ENCODE measurements at regions not wholly inside any gene's neighbourhood (a gene's known extent, or its start where the extent isn't known, plus 50 kb on each side); places are given as distances from the start of the nearest gene placed in this dataset.
"Not testable (repeated sequence)": the region's sequence is repeated elsewhere in the genome, so short reads cannot be mapped to it uniquely, and the experiment has no call there.

DNA sequence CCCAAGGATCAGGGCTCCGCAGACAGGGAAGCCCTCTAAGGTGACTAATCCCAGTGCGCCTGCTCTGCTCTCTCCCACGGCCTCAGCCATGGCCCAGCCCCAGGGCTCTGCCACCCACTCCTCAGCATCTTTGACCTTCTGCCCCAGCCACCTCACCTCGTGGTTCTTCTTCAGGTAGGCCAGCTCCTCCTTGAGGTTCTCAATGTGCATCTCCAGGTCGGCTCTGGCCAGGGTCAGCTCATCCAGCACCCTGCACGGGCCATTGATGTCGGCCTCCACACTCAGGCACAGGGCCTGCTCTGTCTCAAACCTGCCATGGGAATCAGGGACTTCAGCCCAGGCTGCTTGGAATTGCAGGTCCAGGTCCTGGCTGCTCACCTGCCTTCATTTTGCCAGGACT, 128.4 kb downstream of the TNFRSF13B start:
- DNase-seq (ENCODE audit: low read depth in 3 of 3), result not testable (repeated sequence)

DNA sequence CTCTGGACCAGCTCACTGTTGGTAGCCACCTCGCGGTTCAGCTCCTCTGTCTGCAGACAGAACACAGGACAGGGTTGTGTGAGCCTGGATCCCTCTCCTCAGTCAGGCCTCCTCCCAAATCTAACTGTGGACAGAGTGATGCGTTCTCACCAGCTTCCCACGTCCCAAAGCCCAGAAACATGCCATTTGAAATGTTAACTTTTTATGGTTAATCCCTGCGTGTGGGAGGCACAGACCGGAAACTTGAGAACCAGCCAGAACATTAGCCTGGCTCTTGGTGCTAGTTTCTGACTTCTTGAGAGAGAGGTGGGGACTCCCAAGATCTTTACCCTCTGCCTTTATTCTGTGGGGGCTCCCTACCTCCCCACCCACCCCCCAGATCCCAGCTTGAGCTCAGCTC, 129.6 kb downstream of the TNFRSF13B start:
- not testable (repeated sequence) for DNase-seq (ENCODE audit: low read depth in 3 of 3)

DNA sequence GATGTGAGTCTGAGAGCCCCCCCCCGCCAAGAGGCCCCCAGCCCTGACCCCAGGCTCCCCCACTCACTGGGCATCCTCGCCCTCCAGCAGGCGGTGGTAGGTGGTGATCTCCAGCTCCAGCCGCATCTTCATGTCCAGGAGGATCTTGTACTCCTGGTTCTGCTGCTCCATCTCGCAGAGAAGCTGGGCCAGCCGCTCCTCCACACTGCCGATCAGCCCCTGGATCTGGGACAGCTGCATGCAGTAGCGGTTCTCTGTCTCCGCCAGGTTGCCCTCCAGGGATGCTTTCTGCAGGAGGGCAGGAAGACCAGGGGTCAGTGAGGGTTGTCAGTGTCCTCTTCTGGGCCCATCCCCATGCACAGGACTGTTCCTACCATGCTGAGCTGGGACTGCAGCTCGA, 130.0 kb downstream of the TNFRSF13B start:
- not testable (repeated sequence) for DNase-seq (ENCODE audit: low read depth in 3 of 3)

DNA sequence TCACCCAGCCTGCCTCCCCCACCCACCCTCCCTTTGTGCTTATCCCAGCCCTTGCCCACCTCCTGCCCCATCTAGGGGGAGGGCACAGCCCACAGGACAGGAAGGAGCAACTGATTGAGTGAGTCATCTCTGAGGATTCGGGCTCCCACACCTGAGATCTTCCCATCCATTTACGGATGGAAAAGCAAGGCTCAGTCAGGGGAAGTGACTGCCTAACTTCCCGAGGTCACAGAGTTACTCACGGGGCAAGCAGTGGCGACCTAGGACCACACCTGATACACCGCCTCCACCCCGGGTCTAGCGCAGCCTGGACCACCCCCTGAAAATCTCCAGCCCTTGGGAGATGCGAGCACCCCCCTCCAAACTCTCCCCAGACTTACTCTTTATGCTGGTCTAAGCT, 131.7 kb downstream of the TNFRSF13B start:
- not testable (repeated sequence) for DNase-seq (ENCODE audit: low read depth in 3 of 3)

DNA sequence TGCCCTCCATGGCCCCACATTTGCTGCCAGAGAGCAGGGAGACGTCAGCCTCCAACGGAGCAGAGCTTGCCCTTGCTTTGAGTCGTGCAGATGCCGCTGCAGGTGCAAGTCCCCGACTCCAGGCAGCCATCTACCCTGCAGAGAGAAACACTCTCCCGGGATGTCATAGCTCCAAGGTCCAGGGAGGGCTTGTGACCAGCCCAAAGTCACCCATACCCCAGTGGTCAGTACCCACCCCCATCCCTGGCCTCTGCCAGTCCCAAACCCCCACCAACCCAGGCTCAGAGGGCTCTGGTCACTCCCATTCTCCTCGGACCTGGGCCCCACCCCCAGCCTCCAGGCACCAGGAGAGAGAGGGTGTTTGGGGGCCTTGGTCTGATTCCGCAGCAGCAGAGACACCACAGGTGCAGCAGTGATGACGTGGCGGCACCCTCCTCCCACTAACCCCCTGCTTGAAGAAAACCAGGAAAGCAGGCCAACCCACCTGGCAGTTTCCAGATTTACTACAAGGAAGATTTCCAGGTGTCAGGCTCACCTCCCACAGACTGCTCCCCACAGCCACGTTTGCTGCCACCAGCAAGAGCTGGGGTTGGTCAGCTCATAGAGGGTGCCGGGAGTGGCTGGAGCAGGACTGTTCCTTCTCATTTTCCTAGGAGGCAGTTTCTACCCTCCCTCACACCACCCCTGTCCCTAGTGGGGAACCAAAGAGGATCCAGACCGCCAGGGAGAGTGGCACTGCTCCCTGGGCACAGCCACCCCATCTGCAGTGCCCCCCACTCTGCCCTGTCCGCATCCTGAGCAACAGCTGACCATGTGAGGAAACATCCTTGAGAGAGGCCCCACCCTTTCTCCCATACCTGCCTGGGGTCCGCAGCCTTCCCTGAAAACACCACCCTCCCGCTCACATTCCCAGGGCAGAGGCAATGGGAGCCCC, 132.4 kb downstream of the TNFRSF13B start:
- not testable (repeated sequence) for DNase-seq (ENCODE audit: low read depth in 3 of 3)

DNA sequence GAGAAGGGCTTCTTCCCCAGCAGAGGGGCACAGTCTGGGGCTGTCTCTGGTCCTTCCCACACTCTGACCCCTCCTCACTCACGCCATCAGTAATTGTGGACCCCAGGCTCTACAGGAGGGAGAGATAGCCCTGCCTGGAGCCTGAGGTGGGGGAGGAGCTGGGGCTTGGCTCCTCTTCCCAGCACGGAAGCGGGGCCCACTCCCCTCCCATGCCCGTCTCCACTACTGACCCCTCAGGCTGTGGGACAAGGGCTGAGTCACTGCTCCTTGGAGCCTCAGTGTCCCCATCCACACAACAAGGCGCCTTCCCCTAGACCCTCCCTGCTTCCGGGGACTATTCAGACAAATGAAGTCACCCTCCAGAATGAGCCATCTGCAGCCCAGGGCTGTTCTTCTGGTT, 133.1 kb downstream of the TNFRSF13B start:
- DNase-seq (ENCODE audit: low read depth in 3 of 3), result not testable (repeated sequence)

DNA sequence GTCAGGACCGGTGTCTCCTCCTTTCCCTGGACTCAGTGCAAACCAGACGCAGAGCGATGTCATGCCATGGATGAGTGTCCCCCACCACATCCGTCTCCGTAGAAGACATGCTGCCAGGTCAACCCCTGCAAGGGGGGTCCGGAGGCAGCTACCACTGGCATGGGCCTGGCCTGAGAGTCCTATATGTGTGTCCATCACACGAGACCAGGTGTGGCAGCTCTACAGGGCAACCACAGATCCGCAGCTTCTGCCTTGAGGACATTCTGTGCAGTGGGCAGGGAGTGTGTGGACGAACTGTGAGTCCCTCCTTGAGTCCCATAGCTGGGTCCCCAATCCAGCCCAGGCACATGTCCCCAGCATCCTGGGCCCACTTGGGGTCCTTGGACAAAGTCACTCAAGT, 133.6 kb downstream of the TNFRSF13B start:
- not testable (repeated sequence) for DNase-seq (ENCODE audit: low read depth in 3 of 3)

DNA sequence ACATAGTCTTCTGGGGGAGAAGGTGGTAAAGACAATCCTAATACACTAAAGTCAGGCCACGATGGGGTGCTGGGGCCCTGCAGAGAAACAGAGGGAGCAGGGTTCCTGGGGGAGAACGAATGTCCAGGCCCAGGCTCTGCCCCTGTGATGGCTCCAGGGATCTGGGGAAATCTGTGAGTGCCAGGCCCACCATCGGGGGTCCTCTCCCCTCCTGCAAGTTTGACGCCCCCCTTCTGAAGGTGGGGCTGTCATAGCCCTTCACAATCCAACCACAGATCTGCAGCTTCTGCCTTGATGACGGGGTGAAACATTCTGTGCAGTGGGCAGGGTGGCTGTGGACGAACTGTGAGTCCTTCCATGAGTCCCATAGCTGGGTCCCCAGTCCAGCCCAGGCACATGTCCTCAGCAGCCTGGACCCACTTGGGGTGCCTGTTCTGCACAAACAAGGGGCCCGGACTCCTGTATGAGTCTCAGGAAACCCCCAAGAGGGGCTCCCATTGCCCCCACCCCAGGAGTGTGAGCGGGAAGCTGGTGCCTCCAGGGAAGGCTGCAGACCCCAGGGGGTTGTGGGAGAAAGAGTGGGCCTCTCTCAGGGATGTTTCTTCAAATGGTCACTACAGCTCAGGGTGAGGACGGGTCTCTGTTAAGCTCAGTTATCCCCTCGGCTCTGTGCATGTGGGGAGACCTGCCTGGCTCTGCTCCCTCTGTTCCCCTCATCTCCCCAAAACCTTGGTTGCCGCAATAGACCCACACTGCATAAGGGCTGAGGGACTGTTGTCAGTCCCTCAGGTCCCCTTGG, 134.3 kb downstream of the TNFRSF13B start:
- not testable (repeated sequence) for DNase-seq (ENCODE audit: low read depth in 3 of 3)

DNA sequence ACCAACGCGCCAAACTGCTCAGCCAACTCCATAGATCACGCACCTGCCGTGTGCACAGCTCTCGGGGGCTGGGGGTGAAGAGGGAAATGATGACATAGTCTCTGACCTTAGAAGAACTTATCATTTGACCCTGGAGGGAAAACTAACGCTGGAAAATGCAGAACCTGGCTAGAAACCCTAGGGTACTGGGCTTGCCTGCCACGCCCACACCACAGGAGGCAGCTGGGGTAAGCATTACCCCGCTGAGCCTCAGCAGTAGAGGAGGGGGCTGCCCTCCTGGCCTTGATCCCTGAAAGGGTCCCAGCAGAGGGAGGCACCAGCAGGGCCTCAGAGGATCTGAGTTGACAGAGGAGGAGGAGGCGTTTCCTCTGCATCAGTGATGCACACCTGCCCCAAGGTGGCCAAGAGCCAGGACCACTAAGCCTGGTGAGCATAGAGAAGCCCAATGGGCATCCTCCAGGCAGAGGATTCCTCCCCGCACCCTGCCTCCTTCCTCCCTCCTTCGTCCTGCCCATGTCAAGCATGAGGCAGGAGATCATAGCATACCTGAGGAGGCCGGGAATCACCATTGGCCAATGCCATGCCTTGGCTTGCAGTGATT, 135.5 kb downstream of the TNFRSF13B start:
- DNase-seq (ENCODE audit: low read depth in 3 of 3), result not testable (repeated sequence)

DNA sequence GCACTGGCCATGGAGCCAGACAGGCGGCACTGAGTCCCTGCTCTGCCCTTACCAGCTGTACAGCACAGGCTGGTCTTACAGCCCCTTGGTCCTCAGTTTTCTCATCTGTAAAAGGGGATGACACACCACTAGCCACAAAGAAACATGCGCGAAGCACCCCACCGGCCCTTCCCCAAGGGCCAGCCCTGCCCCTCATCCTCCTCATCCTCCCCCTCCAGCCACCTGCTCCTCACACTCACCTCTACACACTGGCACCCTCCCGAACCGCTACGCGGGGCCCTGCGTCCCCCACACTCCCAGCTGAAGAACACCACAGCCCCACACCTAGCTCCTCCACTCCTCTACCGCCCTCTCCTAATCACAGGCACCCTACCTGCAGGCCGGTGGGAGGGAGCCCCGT, 138.4 kb downstream of the TNFRSF13B start:
- not testable (repeated sequence) for DNase-seq (ENCODE audit: low read depth in 3 of 3)

DNA sequence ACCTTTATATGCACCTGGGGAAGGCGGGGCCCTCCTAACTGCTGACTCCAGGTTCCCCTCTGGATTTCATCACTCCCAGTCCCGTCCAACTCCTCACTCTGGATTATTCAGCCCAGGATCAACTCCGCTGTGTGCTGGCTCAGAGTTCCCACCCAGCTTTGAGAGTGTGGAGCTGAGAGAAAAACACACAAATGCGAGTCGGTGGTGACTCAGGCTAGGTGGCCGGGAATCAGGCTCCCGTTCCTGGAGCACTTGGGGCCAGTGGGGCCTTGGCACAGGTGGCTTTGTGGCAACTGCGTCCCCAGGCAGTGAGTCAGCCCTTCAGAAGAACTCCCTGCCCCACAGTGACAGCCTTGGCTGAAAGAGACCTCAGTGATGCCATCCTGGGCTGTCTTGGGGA, 139.1 kb downstream of the TNFRSF13B start:
- not testable (repeated sequence) for DNase-seq (ENCODE audit: low read depth in 3 of 3)

DNA sequence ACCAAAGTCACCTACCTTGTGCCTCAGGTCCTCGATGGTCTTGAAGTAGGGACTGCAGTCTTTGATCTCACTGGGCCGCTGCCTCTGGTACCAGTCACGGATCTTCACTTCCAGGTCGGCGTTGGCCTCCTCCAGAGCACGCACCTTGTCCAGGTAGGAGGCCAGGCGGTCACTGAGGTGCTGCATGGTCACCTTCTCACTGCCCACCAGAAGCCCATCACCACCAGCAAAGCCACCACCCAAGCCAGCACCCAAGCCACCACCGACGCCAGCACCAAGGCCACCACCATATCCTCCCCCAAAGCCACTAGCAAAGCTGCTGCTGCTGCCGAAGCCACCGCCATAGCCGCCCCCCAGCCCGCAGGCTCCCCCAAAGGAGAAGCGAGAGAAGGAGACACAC, 139.7 kb downstream of the TNFRSF13B start:
- DNase-seq (ENCODE audit: low read depth in 3 of 3), result not testable (repeated sequence)

DNA sequence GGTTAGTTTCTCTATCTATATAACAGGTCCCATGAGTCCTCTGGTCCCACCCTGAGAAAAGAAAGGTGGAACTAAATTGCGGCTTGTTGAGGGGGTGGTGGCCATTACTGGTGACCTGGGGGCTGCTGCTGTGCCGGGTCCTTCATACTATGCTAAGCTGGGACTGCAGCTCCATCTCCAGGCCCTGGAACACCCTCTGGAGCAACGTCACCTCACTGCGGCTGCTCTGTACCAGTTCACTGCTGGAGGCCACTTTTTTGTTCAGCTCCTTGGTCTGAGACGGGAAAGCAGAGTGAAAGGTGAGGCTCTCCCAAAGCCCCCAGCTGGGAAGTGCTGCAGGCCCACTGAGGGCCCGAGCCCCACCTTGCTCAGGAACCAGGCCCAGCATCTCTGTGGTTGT, 140.7 kb downstream of the CCDC144A start:
- not testable (repeated sequence) for DNase-seq (ENCODE audit: low read depth in 3 of 3)

DNA sequence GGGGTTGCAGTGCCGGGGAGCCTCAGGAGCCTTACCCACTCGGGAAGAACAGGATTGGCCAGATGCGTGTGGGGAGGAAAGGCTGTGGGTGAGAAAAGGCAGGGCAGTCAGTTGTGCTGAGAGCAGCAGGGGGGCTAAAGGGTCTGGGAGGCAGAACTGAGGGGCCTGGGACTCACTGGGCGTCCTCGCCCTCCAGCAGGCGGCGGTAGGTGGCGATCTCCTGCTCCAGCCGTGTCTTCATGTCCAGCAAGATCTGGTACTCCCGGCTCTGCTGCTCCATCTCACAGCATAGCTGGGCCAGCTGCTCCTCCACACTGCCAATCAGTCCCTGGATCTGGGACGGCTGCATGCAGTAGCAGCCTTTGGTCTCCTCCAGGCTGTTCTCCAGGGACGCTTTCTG, 140.2 kb downstream of the CCDC144A start:
- not testable (repeated sequence) for DNase-seq (ENCODE audit: low read depth in 3 of 3)
